Kidney epithelial cell (primary cell): ENCODE measurements at regions not wholly inside any gene's neighbourhood (a gene's known extent, or its start where the extent isn't known, plus 50 kb on each side); places are given as distances from the start of the nearest gene placed in this dataset.

Experiments
- DNase-seq: peaks from one replicate; pipeline ENCODE4 v3.0.0-alpha.2; 2010; ENCODE audit warnings: low read depth
- H3K27me3 ChIP-seq: 2 replicates; pipeline ENCODE4 v1.6.0; 2011; ENCODE audit warnings: low read length; ENCODE audit not compliant: control insufficient read depth, insufficient read depth
- H3K36me3 ChIP-seq: 2 replicates; pipeline ENCODE4 v1.5.1; 2011; ENCODE audit warnings: low read length; ENCODE audit not compliant: control insufficient read depth, insufficient read depth
- H3K4me3 ChIP-seq: 2 replicates; pipeline ENCODE4 v1.5.1; 2011; ENCODE audit warnings: low read depth, mild to moderate bottlenecking, control low read depth, low read length
- TF ChIP-seq, protein P1 (sequence below): IDR thresholded peaks from 2 replicates; pipeline ENCODE4 v1.5.1; 2011; ENCODE audit warnings: mild to moderate bottlenecking, moderate library complexity, low read length, control low read depth, inconsistent platforms; ENCODE audit not compliant: insufficient read depth, poor library complexity, severe bottlenecking

GRCh38 chr6:41450581-41450980 lies 95.6 kb upstream of the FOXP4 start:
- no peaks in the 10 kb centered on the region for H3K36me3 ChIP-seq
- H3K27me3 ChIP-seq, result peaks cover 19% of the 10 kb centered on the region
- TF ChIP-seq, protein P1, sequence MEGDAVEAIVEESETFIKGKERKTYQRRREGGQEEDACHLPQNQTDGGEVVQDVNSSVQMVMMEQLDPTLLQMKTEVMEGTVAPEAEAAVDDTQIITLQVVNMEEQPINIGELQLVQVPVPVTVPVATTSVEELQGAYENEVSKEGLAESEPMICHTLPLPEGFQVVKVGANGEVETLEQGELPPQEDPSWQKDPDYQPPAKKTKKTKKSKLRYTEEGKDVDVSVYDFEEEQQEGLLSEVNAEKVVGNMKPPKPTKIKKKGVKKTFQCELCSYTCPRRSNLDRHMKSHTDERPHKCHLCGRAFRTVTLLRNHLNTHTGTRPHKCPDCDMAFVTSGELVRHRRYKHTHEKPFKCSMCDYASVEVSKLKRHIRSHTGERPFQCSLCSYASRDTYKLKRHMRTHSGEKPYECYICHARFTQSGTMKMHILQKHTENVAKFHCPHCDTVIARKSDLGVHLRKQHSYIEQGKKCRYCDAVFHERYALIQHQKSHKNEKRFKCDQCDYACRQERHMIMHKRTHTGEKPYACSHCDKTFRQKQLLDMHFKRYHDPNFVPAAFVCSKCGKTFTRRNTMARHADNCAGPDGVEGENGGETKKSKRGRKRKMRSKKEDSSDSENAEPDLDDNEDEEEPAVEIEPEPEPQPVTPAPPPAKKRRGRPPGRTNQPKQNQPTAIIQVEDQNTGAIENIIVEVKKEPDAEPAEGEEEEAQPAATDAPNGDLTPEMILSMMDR, result no peak
- DNase-seq, result no peak
- no peak overlapping the region for H3K4me3 ChIP-seq

- TF ChIP-seq, protein P1, result peak; percentile 36
- DNase-seq, result no peak
- no peak overlapping the region for H3K4me3 ChIP-seq
- H3K27me3 ChIP-seq, result peaks cover 16% of the 10 kb centered on the region
- no peaks in the 10 kb centered on the region for H3K36me3 ChIP-seq
Measured at GRCh38 chr6:41451039-41451438, 95.1 kb upstream of the FOXP4 start.

DNA sequence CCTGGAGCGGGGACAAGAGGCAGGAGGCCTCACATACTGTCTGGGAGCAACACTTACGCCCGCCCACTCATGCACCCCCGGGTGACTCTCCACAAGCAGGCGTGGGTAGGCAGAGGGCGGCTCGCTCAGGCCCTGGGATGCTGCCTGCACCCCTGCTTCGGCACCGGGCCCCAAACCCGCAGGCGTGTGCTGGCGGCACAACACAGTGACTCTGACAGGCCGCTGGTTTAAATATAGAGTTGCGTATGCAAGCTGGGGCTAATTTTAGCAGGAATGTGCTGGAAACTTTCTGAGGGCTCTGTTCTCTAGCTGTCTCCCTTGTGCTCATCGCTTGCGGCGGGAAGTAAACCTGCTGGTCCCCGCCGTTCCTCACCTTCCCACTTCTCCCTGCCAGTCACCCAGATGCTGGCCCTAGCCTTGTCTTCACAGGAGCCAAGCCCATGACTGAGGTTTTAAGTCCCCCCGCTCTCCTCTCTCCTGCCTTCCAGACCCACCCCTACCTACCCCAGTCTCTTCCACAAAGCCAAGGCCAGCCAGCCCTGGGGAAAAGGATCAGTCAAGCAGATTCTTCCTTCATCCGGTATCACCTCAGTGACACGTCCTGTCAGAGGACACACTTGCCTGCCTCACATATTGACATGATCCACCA lies 94.5 kb upstream of the FOXP4 start:
- peaks cover 16% of the 10 kb centered on the region for H3K27me3 ChIP-seq
- H3K36me3 ChIP-seq, result no peaks in the 10 kb centered on the region
- DNase-seq, result no peak
- TF ChIP-seq, protein P1, result no peak
- no peak overlapping the region for H3K4me3 ChIP-seq

DNA sequence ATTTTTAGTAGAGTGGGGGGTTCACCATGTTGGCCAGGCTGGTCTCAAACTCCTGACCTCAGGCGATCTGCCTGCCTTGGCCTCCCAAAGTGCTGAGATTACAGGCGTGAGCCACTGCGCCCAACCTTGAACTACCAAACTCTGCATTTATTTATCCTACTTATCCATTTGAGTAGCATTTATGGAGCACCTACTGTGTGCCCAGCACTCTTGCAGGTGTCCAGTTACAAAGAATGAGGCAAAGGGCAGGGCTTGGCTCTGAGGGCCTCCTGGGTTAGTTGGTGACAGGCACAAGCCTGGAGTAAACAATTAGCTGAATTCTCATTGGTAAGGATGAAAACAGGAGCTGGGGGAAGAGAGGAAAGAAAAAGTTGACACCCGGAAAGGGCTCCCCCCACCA lies 93.4 kb upstream of the FOXP4 start:
- TF ChIP-seq, protein P1, result no peak
- H3K27me3 ChIP-seq, result peaks cover 21% of the 10 kb centered on the region
- no peaks in the 10 kb centered on the region for H3K36me3 ChIP-seq
- no peak overlapping the region for H3K4me3 ChIP-seq
- no peak for DNase-seq

- no peak for DNase-seq
- TF ChIP-seq, protein P1, result no peak
- H3K36me3 ChIP-seq, result no peaks in the 10 kb centered on the region
- H3K27me3 ChIP-seq, result peaks cover 24% of the 10 kb centered on the region
- no peak overlapping the region for H3K4me3 ChIP-seq
Measured at GRCh38 chr6:41453244-41453643, 92.9 kb upstream of the FOXP4 start.

DNA sequence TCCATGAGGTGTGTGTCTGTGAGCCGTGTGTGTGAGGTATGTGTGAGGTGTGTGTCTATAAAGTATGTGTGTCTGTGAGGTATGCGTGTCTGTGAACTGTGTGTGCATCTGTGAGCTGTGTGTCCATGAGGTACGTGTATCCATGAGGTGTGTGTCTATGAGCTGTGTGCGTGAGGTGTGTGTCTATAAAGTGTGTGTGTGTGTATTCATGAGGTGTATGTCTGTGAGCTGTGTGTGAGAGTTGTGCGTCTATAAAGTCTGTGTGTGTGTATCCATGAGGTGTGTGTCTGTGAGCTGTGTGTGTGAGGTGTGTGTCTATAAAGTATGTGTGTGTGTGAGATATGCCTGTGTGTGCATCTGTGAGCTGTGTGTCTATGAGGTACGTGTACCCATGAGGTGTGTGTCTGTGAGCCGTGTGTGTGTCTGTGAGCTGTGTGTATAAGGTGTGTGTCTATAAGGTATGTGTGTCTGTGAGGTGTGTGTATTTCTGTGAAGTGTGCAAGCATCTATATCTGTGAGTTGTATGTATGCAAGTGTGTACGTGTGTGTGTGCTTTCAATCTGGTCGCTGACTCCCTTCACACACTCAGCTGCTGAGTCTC lies 91.9 kb upstream of the FOXP4 start:
- TF ChIP-seq, protein P1, result no peak
- DNase-seq, result no peak
- Histone ChIP-seq H3K36me3 (no peaks in the 10 kb centered on the region), H3K4me3 (no peak overlapping the region), H3K27me3 (peaks cover 25% of the 10 kb centered on the region)
